ENCODE measurements at regions not wholly inside any gene's neighbourhood (a gene's known extent, or its start where the extent isn't known, plus 50 kb on each side); places are given as distances from the start of the nearest gene placed in this dataset.

DNA sequence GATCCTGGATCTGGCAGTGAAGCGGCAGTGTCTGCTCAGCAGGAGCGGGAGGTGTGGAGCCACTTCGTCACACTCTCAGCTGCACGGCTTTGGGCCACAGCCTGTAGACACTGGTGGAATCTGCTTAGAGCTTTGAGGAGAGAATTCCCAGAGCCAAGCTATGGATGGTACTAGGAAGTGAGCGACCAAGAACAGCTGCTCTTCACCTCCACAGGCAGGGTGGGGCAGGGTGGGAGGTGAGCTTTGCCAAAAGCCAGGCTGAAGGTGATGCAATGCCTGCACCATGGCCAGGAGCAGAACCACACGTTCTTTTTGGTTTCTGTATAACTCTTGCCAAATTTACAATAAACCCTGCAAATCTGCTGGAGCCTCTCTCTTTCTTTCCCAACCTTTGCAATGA, 226.1 kb downstream of the ANKRD30B start:
- Histone ChIP-seq H3K4me3 (no peak overlapping the region), H3K36me3 (no peaks in the 10 kb centered on the region), H3K4me1 (no peaks in the 10 kb centered on the region), H3K27ac (no peak overlapping the region), H3K9me3 (no peaks in the 10 kb centered on the region), H3K27me3 (no peaks in the 10 kb centered on the region)
- TF ChIP-seq POLR2A (IDR thresholded peaks at IDR 0.05) (no peak), EP300 (IDR thresholded peaks at IDR 0.05) (no peak), POLR2AphosphoS5 (IDR thresholded peaks at IDR 0.05) (no peak)
- TF ChIP-seq, protein P1, sequence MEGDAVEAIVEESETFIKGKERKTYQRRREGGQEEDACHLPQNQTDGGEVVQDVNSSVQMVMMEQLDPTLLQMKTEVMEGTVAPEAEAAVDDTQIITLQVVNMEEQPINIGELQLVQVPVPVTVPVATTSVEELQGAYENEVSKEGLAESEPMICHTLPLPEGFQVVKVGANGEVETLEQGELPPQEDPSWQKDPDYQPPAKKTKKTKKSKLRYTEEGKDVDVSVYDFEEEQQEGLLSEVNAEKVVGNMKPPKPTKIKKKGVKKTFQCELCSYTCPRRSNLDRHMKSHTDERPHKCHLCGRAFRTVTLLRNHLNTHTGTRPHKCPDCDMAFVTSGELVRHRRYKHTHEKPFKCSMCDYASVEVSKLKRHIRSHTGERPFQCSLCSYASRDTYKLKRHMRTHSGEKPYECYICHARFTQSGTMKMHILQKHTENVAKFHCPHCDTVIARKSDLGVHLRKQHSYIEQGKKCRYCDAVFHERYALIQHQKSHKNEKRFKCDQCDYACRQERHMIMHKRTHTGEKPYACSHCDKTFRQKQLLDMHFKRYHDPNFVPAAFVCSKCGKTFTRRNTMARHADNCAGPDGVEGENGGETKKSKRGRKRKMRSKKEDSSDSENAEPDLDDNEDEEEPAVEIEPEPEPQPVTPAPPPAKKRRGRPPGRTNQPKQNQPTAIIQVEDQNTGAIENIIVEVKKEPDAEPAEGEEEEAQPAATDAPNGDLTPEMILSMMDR (IDR thresholded peaks at IDR 0.05), result no peak
- WGBS, 2 donors, result 40 to 73% methylated on average over 2 to 6 of the region's 6 CpGs
- ATAC-seq (ENCODE audit: low FRiP score in 2 of 2), result no peak
- DNase-seq, result no peak

DNA sequence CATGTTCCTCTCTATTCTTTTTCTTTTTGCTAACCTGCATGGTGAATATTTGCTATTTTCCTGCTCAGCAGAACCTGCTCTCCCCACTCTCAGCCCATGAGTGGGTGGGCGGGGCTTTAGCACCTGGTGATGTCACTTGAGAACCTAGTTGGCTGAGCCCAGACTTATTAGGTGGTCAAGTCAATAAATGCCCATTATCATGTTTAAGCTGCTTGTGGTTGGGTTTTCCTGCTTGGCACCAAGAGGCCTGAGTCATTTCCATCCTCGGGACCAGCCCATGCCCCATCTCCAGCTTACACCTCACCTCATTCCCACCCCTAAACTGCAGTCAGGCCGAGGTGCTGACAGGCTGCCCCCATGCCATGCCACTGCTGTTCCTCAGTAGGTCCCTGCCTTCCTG, 226.6 kb downstream of the ANKRD30B start:
- no peak for DNase-seq
- Histone ChIP-seq H3K36me3 (no peaks in the 10 kb centered on the region), H3K27me3 (no peaks in the 10 kb centered on the region), H3K27ac (no peak overlapping the region), H3K4me3 (no peak overlapping the region), H3K4me1 (no peaks in the 10 kb centered on the region), H3K9me3 (no peaks in the 10 kb centered on the region)
- no peak for TF ChIP-seq POLR2A (IDR thresholded peaks at IDR 0.05)
- TF ChIP-seq POLR2AphosphoS5 (IDR thresholded peaks at IDR 0.05), result no peak
- TF ChIP-seq, protein P1 (IDR thresholded peaks at IDR 0.05), result no peak
- no peak for TF ChIP-seq EP300 (IDR thresholded peaks at IDR 0.05)
- ATAC-seq (ENCODE audit: low FRiP score in 2 of 2), result no peak
- 42 to 46% methylated on average over 3 of the region's 3 CpGs for WGBS, 2 donors

DNA sequence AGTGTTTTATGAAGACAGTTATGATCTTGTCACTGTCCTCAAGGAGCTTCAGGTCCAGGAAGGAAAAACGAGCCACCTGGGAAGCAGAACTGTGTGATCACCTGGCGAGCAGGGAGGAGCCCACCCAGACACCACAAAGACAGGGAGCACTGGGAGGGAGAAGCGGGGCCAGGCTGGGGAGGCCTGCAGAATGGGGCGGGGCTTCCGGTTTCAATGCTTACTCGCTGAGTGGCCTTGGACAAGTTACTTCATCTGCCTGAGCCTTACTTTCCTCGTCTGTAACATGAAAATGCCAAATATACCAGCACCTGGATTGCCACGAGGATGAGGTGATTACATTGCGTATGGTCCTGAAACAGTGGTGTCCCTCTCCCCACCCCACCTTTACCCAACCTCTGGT, 227.5 kb downstream of the ANKRD30B start:
- ATAC-seq (ENCODE audit: low FRiP score in 2 of 2) (no peak), DNase-seq (peak in 1 of 2 donors; percentile 15)
- Histone ChIP-seq H3K27ac (no peak overlapping the region), H3K36me3 (no peaks in the 10 kb centered on the region), H3K27me3 (no peaks in the 10 kb centered on the region), H3K4me3 (no peak overlapping the region), H3K4me1 (no peaks in the 10 kb centered on the region), H3K9me3 (no peaks in the 10 kb centered on the region)
- 74 to 75% methylated on average over 7 to 9 of the region's 9 CpGs for WGBS, 2 donors
- TF ChIP-seq EP300 (IDR thresholded peaks at IDR 0.05) (no peak), POLR2AphosphoS5 (IDR thresholded peaks at IDR 0.05) (no peak), POLR2A (IDR thresholded peaks at IDR 0.05) (no peak)
- TF ChIP-seq, protein P1 (IDR thresholded peaks at IDR 0.05), result no peak

DNA sequence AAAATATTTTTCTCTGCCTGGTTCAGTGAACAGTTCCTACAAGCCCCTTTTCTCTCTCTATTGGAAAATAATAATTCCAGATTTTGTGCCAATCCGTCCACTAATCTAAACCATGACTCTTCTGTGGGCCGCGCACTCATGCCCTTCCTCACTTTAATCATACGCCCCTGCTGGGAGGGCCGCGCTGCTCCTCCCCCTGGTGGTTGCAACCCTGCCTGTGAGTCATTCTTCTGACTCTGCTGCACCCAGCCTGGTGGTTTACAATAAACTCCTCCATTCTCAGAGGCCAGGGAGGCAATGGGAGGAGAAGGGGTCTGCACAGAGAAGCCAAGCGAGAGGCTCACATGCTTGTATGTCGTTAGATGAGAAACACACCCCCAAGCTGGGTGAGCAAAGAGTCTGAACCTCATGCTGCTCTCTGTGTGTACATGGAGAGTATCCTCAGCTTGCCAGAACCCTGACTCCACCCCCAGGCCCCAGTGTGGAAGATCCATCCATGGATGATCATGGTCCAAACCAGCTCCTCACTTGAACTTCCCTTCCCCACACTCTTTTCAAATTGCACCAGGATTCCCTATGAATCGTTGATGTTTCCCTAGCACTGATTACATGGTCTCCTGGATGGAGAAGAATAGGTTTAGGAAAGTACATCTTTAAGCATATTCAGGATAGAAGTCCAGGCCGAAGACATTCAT, 228.9 kb downstream of the ANKRD30B start:
- ATAC-seq (ENCODE audit: low FRiP score in 2 of 2) (no peak), DNase-seq (no peak)
- Histone ChIP-seq H3K4me3 (no peak overlapping the region), H3K36me3 (no peaks in the 10 kb centered on the region), H3K27ac (no peak overlapping the region), H3K9me3 (no peaks in the 10 kb centered on the region), H3K27me3 (no peaks in the 10 kb centered on the region), H3K4me1 (no peaks in the 10 kb centered on the region)
- TF ChIP-seq POLR2AphosphoS5 (IDR thresholded peaks at IDR 0.05) (no peak), EP300 (IDR thresholded peaks at IDR 0.05) (no peak), POLR2A (IDR thresholded peaks at IDR 0.05) (no peak)
- TF ChIP-seq, protein P1 (IDR thresholded peaks at IDR 0.05), result no peak
- 75 to 82% methylated on average over 10 of the region's 10 CpGs for WGBS, 2 donors

DNA sequence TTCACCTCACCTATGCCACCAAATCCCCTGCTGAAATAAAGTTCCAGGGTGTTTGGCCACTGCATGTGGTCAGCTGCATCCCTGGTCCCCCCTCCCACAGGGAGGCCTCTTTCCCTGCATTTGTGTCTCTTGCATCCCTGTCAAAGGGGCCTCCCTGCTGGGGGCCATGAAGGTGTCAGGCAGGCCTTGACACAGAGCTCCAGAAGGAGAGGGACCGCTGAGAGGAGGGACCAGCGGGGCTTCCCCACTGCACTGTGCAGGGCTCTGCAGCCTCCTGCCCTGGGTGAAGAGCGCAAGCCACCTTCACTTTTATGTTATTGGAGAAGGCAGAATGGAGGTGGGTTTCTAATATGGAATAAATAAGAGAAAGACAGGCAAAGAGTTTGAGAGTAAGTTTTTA, 230.2 kb downstream of the ANKRD30B start:
- H3K36me3 ChIP-seq, result no peaks in the 10 kb centered on the region
- DNase-seq (peak in 1 of 2 donors; percentile 7), ATAC-seq (ENCODE audit: low FRiP score in 2 of 2) (peak in 1 of 2 donors; percentile 45)
- 88% methylated on average over 3 of the region's 3 CpGs for WGBS, 2 donors
- no peaks in the 10 kb centered on the region for H3K9me3 ChIP-seq
- TF ChIP-seq, protein P1 (IDR thresholded peaks at IDR 0.05), result no peak
- TF ChIP-seq POLR2AphosphoS5 (IDR thresholded peaks at IDR 0.05) (no peak), EP300 (IDR thresholded peaks at IDR 0.05) (no peak), POLR2A (IDR thresholded peaks at IDR 0.05) (no peak)
- no peaks in the 10 kb centered on the region for H3K27me3 ChIP-seq
- H3K4me3 ChIP-seq, result no peak overlapping the region
- no peak overlapping the region for H3K27ac ChIP-seq
- no peaks in the 10 kb centered on the region for H3K4me1 ChIP-seq
